Osteocyte (in vitro differentiated cells): ENCODE measurements at regions not wholly inside any gene's neighbourhood (a gene's known extent, or its start where the extent isn't known, plus 50 kb on each side); places are given as distances from the start of the nearest gene placed in this dataset.

Experiments
- DNase-seq: peaks from one replicate; pipeline ENCODE4 v3.0.0; 2021; ENCODE audit warnings: mixed read lengths; ENCODE audit not compliant: unreplicated experiment; ENCODE audit errors: extremely low spot score
- H3K27ac Mint-ChIP-seq: one replicate; pipeline ENCODE4 v1.8.0; 2021; ENCODE audit warnings: mild to moderate bottlenecking, mixed read lengths; ENCODE audit not compliant: unreplicated experiment
- H3K27me3 Mint-ChIP-seq: one replicate; pipeline ENCODE4 v1.8.0; 2021; ENCODE audit warnings: mixed read lengths; ENCODE audit not compliant: unreplicated experiment
- H3K36me3 Mint-ChIP-seq: one replicate; pipeline ENCODE4 v1.8.0; 2021; ENCODE audit warnings: mixed read lengths; ENCODE audit not compliant: unreplicated experiment
- H3K4me1 Mint-ChIP-seq: one replicate; pipeline ENCODE4 v1.8.0; 2021; ENCODE audit warnings: mixed read lengths; ENCODE audit not compliant: unreplicated experiment
- H3K4me3 Mint-ChIP-seq: one replicate; pipeline ENCODE4 v1.8.0; 2021; ENCODE audit warnings: mild to moderate bottlenecking, moderate library complexity, mixed read lengths; ENCODE audit not compliant: unreplicated experiment
- H3K9me3 Mint-ChIP-seq: one replicate; pipeline ENCODE4 v1.8.0; 2021; ENCODE audit warnings: mixed read lengths; ENCODE audit not compliant: unreplicated experiment
- CTCF ChIP-seq: fragments of 200-600 bp; sonication (generic); IDR thresholded peaks from 2 replicates; pipeline ENCODE4 v1.5.0; 2021; ENCODE audit warnings: antibody characterized with exemption, mild to moderate bottlenecking, moderate library complexity

GRCh38 chr1:98437011-98437410, 224.5 kb upstream of the SNX7 start:
- peaks cover 4% of the 10 kb centered on the region for H3K9me3 Mint-ChIP-seq
- H3K36me3 Mint-ChIP-seq: no peaks in the 10 kb centered on the region
- no peak for TF ChIP-seq CTCF
- no peak for DNase-seq
- no peak overlapping the region for H3K27ac Mint-ChIP-seq
- peaks cover 8% of the 10 kb centered on the region for H3K4me1 Mint-ChIP-seq
- no peaks in the 10 kb centered on the region for H3K27me3 Mint-ChIP-seq
- H3K4me3 Mint-ChIP-seq: no peak overlapping the region

GRCh38 chr1:98429965-98430443, 231.5 kb upstream of the SNX7 start:
- Mint-ChIP-seq H3K27ac (peak overlapping the region; percentile 23), H3K4me3 (no peak overlapping the region)
- no peak for TF ChIP-seq CTCF

GRCh38 chr1:98428864-98429263, 232.7 kb upstream of the SNX7 start:
- peaks cover 4% of the 10 kb centered on the region for H3K9me3 Mint-ChIP-seq
- H3K4me3 Mint-ChIP-seq: no peak overlapping the region
- H3K27ac Mint-ChIP-seq: no peak overlapping the region
- peaks cover 24% of the 10 kb centered on the region for H3K4me1 Mint-ChIP-seq
- no peak for DNase-seq
- H3K36me3 Mint-ChIP-seq: no peaks in the 10 kb centered on the region
- TF ChIP-seq CTCF: no peak
- no peaks in the 10 kb centered on the region for H3K27me3 Mint-ChIP-seq

More at GRCh38 chr1:98429965-98430443, 231.5 kb upstream of the SNX7 start:
- Mint-ChIP-seq H3K36me3 (no peaks in the 10 kb centered on the region), H3K4me1 (peaks cover 24% of the 10 kb centered on the region), H3K9me3 (no peaks in the 10 kb centered on the region), H3K27me3 (no peaks in the 10 kb centered on the region)
- no peak for DNase-seq

DNA sequence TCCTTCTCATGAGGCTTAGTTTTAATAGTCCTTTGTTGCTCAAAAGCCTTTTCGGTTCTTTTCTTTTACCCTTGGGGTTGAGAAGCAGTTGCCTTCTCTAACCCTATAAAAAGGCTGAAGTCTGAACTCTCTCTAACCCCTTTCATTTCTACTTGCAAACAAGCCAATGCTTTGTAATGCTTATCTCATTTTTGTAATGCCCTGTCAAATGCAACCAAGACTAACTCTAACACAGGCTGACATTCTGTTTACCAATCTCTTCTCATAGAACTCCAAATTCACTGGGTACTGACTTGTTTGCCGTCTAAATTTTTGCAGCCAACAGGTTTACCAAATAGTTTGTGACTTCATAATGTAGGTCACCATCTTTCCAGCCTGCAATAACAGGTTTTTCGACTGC, 233.9 kb upstream of the SNX7 start:
- TF ChIP-seq CTCF: no peak
- peaks cover 26% of the 10 kb centered on the region for H3K4me1 Mint-ChIP-seq
- H3K36me3 Mint-ChIP-seq: no peaks in the 10 kb centered on the region
- H3K4me3 Mint-ChIP-seq: no peak overlapping the region
- no peaks in the 10 kb centered on the region for H3K27me3 Mint-ChIP-seq
- DNase-seq: no peak
- H3K9me3 Mint-ChIP-seq: peaks cover 4% of the 10 kb centered on the region
- no peak overlapping the region for H3K27ac Mint-ChIP-seq

- Mint-ChIP-seq H3K4me3 (no peak overlapping the region), H3K4me1 (peaks cover 32% of the 10 kb centered on the region), H3K27me3 (no peaks in the 10 kb centered on the region), H3K36me3 (no peaks in the 10 kb centered on the region), H3K27ac (no peak overlapping the region), H3K9me3 (peaks cover 4% of the 10 kb centered on the region)
- no peak for TF ChIP-seq CTCF
- no peak for DNase-seq
Measured at GRCh38 chr1:98426092-98426491, 235.4 kb upstream of the SNX7 start.
